ENCODE measurements at regions not wholly inside any gene's neighbourhood (a gene's known extent, or its start where the extent isn't known, plus 50 kb on each side); places are given as distances from the start of the nearest gene placed in this dataset.

DNA sequence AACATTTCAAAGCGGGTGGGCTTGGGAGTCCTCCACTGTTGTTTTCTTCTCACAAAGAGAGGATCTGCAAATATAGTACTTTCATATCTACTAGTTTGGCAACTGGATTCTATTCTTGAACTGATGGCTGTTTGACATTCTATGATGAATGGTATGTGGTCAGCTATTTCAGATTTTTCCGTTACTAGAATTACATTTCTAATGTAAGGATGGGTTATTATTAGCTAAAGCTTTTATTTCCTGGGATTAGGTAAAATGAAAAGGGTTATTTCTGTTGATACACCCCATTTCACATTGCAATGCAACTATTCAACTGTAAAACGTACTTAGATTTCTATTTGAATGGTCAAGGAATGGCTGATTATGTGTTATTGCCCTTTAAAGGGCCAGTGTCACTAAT, 629.7 kb downstream of the DACH1 start:
- no peak for TF ChIP-seq ZC3H10 (CRISPR knock-in tag; IDR thresholded peaks at IDR 0.05)
- no peak for TF ChIP-seq ZNF8 (CRISPR knock-in tag; IDR thresholded peaks at IDR 0.05)
- no peak for TF ChIP-seq CSDC2 (CRISPR knock-in tag; IDR thresholded peaks at IDR 0.05)
- TF ChIP-seq BACH2 (CRISPR knock-in tag; IDR thresholded peaks at IDR 0.05; ENCODE audit: borderline replicate concordance): no peak
- TF ChIP-seq ARNTL (CRISPR knock-in tag; IDR thresholded peaks at IDR 0.05; ENCODE audit: borderline replicate concordance, low read depth): no peak
- TF ChIP-seq CSRNP3 (CRISPR knock-in tag; IDR thresholded peaks at IDR 0.05): no peak
- no peak for TF ChIP-seq TCF4 (CRISPR knock-in tag; IDR thresholded peaks at IDR 0.05; ENCODE audit: borderline replicate concordance)
- no peak for TF ChIP-seq PPARA (CRISPR knock-in tag; IDR thresholded peaks at IDR 0.05; ENCODE audit: borderline replicate concordance)
- no peak for TF ChIP-seq ESRRG (CRISPR knock-in tag; IDR thresholded peaks at IDR 0.05)
- TF ChIP-seq, protein P1, sequence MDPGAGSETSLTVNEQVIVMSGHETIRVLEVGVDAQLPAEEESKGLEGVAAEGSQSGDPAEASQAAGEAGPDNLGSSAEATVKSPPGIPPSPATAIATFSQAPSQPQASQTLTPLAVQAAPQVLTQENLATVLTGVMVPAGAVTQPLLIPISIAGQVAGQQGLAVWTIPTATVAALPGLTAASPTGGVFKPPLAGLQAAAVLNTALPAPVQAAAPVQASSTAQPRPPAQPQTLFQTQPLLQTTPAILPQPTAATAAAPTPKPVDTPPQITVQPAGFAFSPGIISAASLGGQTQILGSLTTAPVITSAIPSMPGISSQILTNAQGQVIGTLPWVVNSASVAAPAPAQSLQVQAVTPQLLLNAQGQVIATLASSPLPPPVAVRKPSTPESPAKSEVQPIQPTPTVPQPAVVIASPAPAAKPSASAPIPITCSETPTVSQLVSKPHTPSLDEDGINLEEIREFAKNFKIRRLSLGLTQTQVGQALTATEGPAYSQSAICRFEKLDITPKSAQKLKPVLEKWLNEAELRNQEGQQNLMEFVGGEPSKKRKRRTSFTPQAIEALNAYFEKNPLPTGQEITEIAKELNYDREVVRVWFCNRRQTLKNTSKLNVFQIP (CRISPR knock-in tag; IDR thresholded peaks at IDR 0.05; ENCODE audit: borderline replicate concordance, low read depth): no peak
- TF ChIP-seq, protein P2, sequence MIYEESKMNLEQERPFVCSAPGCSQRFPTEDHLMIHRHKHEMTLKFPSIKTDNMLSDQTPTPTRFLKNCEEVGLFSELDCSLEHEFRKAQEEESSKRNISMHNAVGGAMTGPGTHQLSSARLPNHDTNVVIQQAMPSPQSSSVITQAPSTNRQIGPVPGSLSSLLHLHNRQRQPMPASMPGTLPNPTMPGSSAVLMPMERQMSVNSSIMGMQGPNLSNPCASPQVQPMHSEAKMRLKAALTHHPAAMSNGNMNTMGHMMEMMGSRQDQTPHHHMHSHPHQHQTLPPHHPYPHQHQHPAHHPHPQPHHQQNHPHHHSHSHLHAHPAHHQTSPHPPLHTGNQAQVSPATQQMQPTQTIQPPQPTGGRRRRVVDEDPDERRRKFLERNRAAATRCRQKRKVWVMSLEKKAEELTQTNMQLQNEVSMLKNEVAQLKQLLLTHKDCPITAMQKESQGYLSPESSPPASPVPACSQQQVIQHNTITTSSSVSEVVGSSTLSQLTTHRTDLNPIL (CRISPR knock-in tag; IDR thresholded peaks at IDR 0.05; ENCODE audit: low read depth): no peak
- no peak for TF ChIP-seq OSR1 (CRISPR knock-in tag; IDR thresholded peaks at IDR 0.05)
- no peak for TF ChIP-seq ZFP30 (CRISPR knock-in tag; IDR thresholded peaks at IDR 0.05)
- no peak for TF ChIP-seq TSHZ2 (CRISPR knock-in tag; IDR thresholded peaks at IDR 0.05)
- no peak for TF ChIP-seq GLIS3 (CRISPR knock-in tag; IDR thresholded peaks at IDR 0.05)
- TF ChIP-seq ZNF565 (CRISPR knock-in tag; conservative IDR thresholded peaks at IDR 0.05; ENCODE audit: low read depth): no peak
- no peak for TF ChIP-seq SNAI2 (CRISPR knock-in tag; IDR thresholded peaks at IDR 0.05)
- no peak for ATAC-seq

GRCh38 chr13:71219698-71220415, 647.1 kb downstream of the DACH1 start:
- TF ChIP-seq ESRRG (CRISPR knock-in tag; IDR thresholded peaks at IDR 0.05) (no peak), ISL1 (CRISPR knock-in tag; IDR thresholded peaks at IDR 0.05) (peak; percentile 35; the same call in 1 of the 2 replicates)
- ATAC-seq: no peak

DNA sequence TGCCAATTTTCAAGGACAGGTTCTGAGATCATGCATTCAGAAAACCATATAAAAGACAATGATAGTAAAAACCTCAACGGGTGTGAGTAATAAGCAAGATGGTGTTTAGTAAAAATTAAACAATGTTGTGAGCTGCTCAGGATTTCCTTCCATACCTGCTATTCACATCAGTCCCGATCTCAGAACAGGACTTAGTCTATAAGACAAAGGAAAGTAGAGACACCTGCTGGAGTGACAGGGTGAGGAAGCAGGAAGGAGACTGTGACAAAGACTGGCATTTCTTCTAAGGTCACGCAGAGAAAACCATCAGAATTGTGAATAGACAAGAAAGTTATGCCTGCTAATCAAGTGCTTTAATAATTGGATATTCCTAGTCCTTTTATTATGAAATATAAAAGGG, 648.0 kb downstream of the DACH1 start:
- no peak for TF ChIP-seq ZNF565 (CRISPR knock-in tag; conservative IDR thresholded peaks at IDR 0.05; ENCODE audit: low read depth)
- no peak for TF ChIP-seq CSDC2 (CRISPR knock-in tag; IDR thresholded peaks at IDR 0.05)
- no peak for TF ChIP-seq ZFP30 (CRISPR knock-in tag; IDR thresholded peaks at IDR 0.05)
- TF ChIP-seq ZC3H10 (CRISPR knock-in tag; IDR thresholded peaks at IDR 0.05): no peak
- no peak for TF ChIP-seq TSHZ2 (CRISPR knock-in tag; IDR thresholded peaks at IDR 0.05)
- no peak for TF ChIP-seq CSRNP3 (CRISPR knock-in tag; IDR thresholded peaks at IDR 0.05)
- TF ChIP-seq TOX (CRISPR knock-in tag; IDR thresholded peaks at IDR 0.05; ENCODE audit: borderline replicate concordance): no peak
- TF ChIP-seq OSR1 (CRISPR knock-in tag; IDR thresholded peaks at IDR 0.05): no peak
- TF ChIP-seq ISL1 (CRISPR knock-in tag; IDR thresholded peaks at IDR 0.05): no peak
- no peak for TF ChIP-seq BACH2 (CRISPR knock-in tag; IDR thresholded peaks at IDR 0.05; ENCODE audit: borderline replicate concordance)
- TF ChIP-seq ARNTL (CRISPR knock-in tag; IDR thresholded peaks at IDR 0.05; ENCODE audit: borderline replicate concordance, low read depth): no peak
- no peak for TF ChIP-seq ZNF8 (CRISPR knock-in tag; IDR thresholded peaks at IDR 0.05)
- TF ChIP-seq, protein P1 (CRISPR knock-in tag; IDR thresholded peaks at IDR 0.05; ENCODE audit: borderline replicate concordance, low read depth): no peak
- no peak for TF ChIP-seq PPARA (CRISPR knock-in tag; IDR thresholded peaks at IDR 0.05; ENCODE audit: borderline replicate concordance)
- TF ChIP-seq RARB (CRISPR knock-in tag; IDR thresholded peaks at IDR 0.05): no peak
- TF ChIP-seq, protein P2 (CRISPR knock-in tag; IDR thresholded peaks at IDR 0.05; ENCODE audit: low read depth): no peak
- TF ChIP-seq SNAI2 (CRISPR knock-in tag; IDR thresholded peaks at IDR 0.05): no peak
- ATAC-seq: peak; percentile 42; the same call in 2 of the 3 replicates

All from SK-N-SH treated with all-trans-retinoic acid at 6 μM for 48 hours (cell line).